GM23248 (cell line): ENCODE measurements at regions not wholly inside any gene's neighbourhood (a gene's known extent, or its start where the extent isn't known, plus 50 kb on each side); places are given as distances from the start of the nearest gene placed in this dataset.

Experiments used
- EZH2 ChIP-seq: fragments of 200-600 bp; sonication (generic); IDR thresholded peaks from 2 replicates; pipeline ENCODE4 v1.6.1; 2018; ENCODE audit warnings: antibody characterized with exemption, mild to moderate bottlenecking; ENCODE audit not compliant: insufficient read depth, poor library complexity, severe bottlenecking
- EZH2phosphoT487 ChIP-seq: fragments of 200-600 bp; sonication (generic); IDR thresholded peaks from 2 replicates; pipeline ENCODE4 v1.6.1; 2018; ENCODE audit warnings: antibody characterized with exemption, moderate library complexity, mild to moderate bottlenecking, low read depth; ENCODE audit not compliant: insufficient read depth

DNA sequence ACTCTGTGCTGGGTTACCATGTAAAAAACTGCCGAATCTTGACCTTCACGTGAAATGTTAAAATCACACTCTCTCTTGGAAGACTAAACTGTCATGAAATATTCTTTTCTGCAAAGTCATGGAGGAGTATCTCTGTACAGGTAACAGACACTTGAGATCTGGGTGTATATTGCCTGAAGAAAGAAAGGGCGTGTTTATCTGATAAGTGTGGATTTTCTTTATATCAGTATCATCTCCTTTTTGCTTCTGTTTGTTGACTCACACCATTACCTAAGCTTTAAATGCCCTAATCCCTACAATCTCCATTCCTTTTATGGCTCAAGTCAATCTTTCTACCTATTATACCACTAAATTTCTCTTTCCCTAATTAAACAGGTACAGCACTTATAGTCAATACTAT, 673.2 kb upstream of the SOX9 start:
- TF ChIP-seq EZH2, result no peak
- TF ChIP-seq EZH2phosphoT487, result no peak
